ENCODE measurements at regions not wholly inside any gene's neighbourhood (a gene's known extent, or its start where the extent isn't known, plus 50 kb on each side); places are given as distances from the start of the nearest gene placed in this dataset.

GRCh38 chr1:30605441-30605920, 117.9 kb downstream of the MATN1 start:
- no peak overlapping the region for H3K4me3 ChIP-seq (ENCODE audit: low read length)
- no peak overlapping the region for H3K9ac ChIP-seq (ENCODE audit: low read length)
- no peaks in the 10 kb centered on the region for H3K4me1 ChIP-seq (ENCODE audit: control insufficient read depth, low read depth, low read length)
- H3K9me3 ChIP-seq (ENCODE audit: control insufficient read depth, low read depth, low read length), result no peaks in the 10 kb centered on the region
- H3K27ac ChIP-seq (ENCODE audit: low read length), result no peak overlapping the region
- no peaks in the 10 kb centered on the region for H3K27me3 ChIP-seq (ENCODE audit: control insufficient read depth, insufficient read depth, low read length)
- H3K36me3 ChIP-seq (ENCODE audit: control insufficient read depth, low read depth, low read length), result no peaks in the 10 kb centered on the region

DNA sequence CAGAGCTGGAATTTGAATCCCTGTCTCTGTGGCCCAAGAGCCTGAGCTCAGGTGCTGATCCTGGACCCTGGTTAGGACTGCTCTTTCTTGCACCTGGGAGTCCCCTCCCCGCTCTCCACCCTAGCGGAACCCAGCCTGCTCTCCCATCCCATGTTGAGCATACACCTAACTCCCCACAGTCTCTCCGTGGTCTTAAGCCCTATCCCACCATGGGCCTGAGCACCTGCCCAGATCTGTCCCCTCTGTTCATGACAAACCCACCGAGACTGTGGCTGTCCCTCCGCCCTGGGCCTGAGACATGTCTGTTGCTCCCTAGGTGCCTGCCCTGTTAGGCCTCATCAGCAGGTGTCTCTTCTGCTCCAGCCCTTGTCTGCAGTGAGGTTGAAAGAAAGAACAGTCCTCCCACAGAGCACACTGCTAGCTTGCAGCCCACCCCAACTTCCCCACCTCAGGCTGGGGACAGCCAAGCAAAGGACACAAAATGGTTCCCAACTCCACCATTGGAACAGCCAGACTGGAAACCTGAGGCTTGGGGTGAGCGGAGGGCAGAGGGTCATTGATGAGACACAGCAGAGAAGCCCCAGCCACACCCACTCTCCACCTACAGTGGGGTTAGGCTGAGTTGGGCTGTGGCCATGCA, 118.5 kb downstream of the MATN1 start:
- Histone ChIP-seq H3K36me3 (ENCODE audit: control insufficient read depth, low read depth, low read length) (no peaks in the 10 kb centered on the region), H3K27me3 (ENCODE audit: control insufficient read depth, insufficient read depth, low read length) (no peaks in the 10 kb centered on the region), H3K9me3 (ENCODE audit: control insufficient read depth, low read depth, low read length) (no peaks in the 10 kb centered on the region), H3K4me1 (ENCODE audit: control insufficient read depth, low read depth, low read length) (no peaks in the 10 kb centered on the region), H3K27ac (ENCODE audit: low read length) (no peak overlapping the region), H3K4me3 (ENCODE audit: low read length) (no peak overlapping the region), H3K9ac (ENCODE audit: low read length) (no peak overlapping the region)

DNA sequence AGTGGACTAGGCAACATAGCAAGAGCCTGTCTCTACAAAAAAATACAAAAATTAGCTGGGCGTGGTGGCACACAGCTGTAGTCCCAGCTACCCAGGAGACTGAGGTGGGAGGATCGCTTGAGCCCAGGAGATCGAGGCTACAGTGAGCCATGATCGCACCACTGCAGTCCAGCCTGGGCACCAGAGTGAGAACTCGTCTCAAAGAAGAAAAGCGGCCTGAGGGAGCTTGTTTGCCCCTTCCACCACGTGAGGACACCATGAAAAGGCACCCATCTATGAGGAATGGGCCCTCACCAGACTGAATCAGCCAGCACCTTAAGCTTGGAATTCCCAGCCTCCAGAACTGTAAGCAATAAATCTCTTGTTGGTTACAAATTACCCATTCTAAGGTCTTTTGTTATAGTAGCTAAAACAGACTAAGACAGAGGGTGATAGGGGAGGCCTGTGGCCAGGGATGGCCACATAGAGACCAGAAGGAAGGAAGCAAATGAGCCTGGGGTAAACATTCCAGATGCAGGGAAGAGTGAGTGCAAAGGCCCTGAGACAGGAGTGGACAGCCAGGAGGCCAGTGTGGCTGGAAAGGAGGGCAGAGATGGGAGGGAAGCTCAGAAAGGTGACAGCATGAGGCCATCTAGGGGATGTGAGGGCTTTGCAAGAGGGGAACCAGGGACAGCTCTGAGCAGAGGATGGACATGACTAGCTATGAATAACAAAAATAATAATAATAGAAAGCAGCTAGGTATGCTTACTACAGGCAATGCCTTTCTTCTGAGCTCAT, 120.1 kb downstream of the MATN1 start:
- H3K27ac ChIP-seq (ENCODE audit: low read length), result no peak overlapping the region
- no peak overlapping the region for H3K9ac ChIP-seq (ENCODE audit: low read length)
- H3K4me3 ChIP-seq (ENCODE audit: low read length), result no peak overlapping the region
- no peaks in the 10 kb centered on the region for H3K9me3 ChIP-seq (ENCODE audit: control insufficient read depth, low read depth, low read length)
- no peaks in the 10 kb centered on the region for H3K4me1 ChIP-seq (ENCODE audit: control insufficient read depth, low read depth, low read length)
- H3K36me3 ChIP-seq (ENCODE audit: control insufficient read depth, low read depth, low read length), result no peaks in the 10 kb centered on the region
- H3K27me3 ChIP-seq (ENCODE audit: control insufficient read depth, insufficient read depth, low read length), result no peaks in the 10 kb centered on the region

GRCh38 chr1:30601316-30602085, 121.9 kb downstream of the MATN1 start:
- Histone ChIP-seq H3K9me3 (ENCODE audit: control insufficient read depth, low read depth, low read length) (no peaks in the 10 kb centered on the region), H3K4me1 (ENCODE audit: control insufficient read depth, low read depth, low read length) (no peaks in the 10 kb centered on the region), H3K36me3 (ENCODE audit: control insufficient read depth, low read depth, low read length) (no peaks in the 10 kb centered on the region), H3K9ac (ENCODE audit: low read length) (no peak overlapping the region), H3K4me3 (ENCODE audit: low read length) (no peak overlapping the region), H3K27ac (ENCODE audit: low read length) (no peak overlapping the region), H3K27me3 (ENCODE audit: control insufficient read depth, insufficient read depth, low read length) (no peaks in the 10 kb centered on the region)

- H3K4me3 ChIP-seq (ENCODE audit: low read length), result no peak overlapping the region
- no peak overlapping the region for H3K27ac ChIP-seq (ENCODE audit: low read length)
- no peaks in the 10 kb centered on the region for H3K27me3 ChIP-seq (ENCODE audit: control insufficient read depth, insufficient read depth, low read length)
- H3K9ac ChIP-seq (ENCODE audit: low read length), result no peak overlapping the region
- no peaks in the 10 kb centered on the region for H3K9me3 ChIP-seq (ENCODE audit: control insufficient read depth, low read depth, low read length)
- no peaks in the 10 kb centered on the region for H3K36me3 ChIP-seq (ENCODE audit: control insufficient read depth, low read depth, low read length)
- H3K4me1 ChIP-seq (ENCODE audit: control insufficient read depth, low read depth, low read length), result no peaks in the 10 kb centered on the region
These were observed 122.7 kb downstream of the MATN1 start for GRCh38 chr1:30600706-30601105.

DNA sequence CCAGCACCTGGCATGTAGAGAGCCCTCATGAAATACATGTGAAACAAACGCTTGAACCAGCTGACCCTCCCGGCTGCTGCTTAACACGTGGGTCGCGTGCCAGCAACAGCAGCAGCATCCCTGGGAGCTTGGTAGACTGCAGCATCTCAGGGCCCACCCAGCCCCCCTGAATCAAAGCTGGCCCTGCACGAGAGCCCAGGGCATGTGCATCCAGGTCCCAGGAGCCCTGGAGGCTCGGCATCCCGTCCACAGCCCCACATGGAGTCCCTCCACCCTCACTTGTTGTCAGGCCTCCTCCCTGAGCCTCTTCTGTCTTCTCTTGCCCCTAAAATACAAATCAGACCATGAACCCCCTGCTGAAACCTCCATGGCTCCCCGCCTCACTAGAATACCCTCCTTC, 123.1 kb downstream of the MATN1 start:
- Histone ChIP-seq H3K27ac (ENCODE audit: low read length) (no peak overlapping the region), H3K4me3 (ENCODE audit: low read length) (no peak overlapping the region), H3K36me3 (ENCODE audit: control insufficient read depth, low read depth, low read length) (no peaks in the 10 kb centered on the region), H3K27me3 (ENCODE audit: control insufficient read depth, insufficient read depth, low read length) (no peaks in the 10 kb centered on the region), H3K9me3 (ENCODE audit: control insufficient read depth, low read depth, low read length) (no peaks in the 10 kb centered on the region), H3K4me1 (ENCODE audit: control insufficient read depth, low read depth, low read length) (no peaks in the 10 kb centered on the region), H3K9ac (ENCODE audit: low read length) (no peak overlapping the region)

GRCh38 chr1:30599721-30600120, 123.7 kb downstream of the MATN1 start:
- H3K4me1 ChIP-seq (ENCODE audit: control insufficient read depth, low read depth, low read length), result no peaks in the 10 kb centered on the region
- H3K9ac ChIP-seq (ENCODE audit: low read length), result no peak overlapping the region
- no peaks in the 10 kb centered on the region for H3K36me3 ChIP-seq (ENCODE audit: control insufficient read depth, low read depth, low read length)
- H3K9me3 ChIP-seq (ENCODE audit: control insufficient read depth, low read depth, low read length), result no peaks in the 10 kb centered on the region
- no peak overlapping the region for H3K27ac ChIP-seq (ENCODE audit: low read length)
- no peak overlapping the region for H3K4me3 ChIP-seq (ENCODE audit: low read length)
- H3K27me3 ChIP-seq (ENCODE audit: control insufficient read depth, insufficient read depth, low read length), result no peaks in the 10 kb centered on the region

DNA sequence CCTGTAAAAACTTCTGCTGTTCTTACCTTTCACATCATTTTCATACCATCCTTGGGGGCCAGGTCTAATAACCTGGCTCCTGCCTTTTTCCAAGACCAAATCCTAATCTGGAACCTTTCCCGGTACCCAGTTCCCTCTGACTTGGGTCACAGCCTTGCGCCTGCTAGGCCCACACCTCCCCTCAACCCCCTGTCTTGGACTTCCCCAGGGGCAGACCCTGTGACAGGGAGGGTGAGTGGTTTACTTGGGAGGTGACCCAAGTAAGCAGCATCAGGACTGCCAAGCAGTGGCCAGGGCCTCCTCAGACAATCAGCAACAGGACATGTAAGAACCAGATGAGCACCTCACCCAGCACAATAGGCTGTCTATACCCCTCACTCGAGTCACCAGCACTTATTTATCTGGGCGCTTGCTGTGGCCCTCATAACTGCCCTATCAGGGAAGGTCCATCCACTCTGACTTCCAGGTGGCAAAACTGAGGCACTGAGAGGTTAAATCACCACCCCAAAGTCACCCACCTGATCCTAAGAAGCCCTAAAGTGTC, 124.7 kb downstream of the MATN1 start:
- Histone ChIP-seq H3K36me3 (ENCODE audit: control insufficient read depth, low read depth, low read length) (no peaks in the 10 kb centered on the region), H3K4me3 (ENCODE audit: low read length) (no peak overlapping the region), H3K27ac (ENCODE audit: low read length) (no peak overlapping the region), H3K9me3 (ENCODE audit: control insufficient read depth, low read depth, low read length) (no peaks in the 10 kb centered on the region), H3K4me1 (ENCODE audit: control insufficient read depth, low read depth, low read length) (no peaks in the 10 kb centered on the region), H3K27me3 (ENCODE audit: control insufficient read depth, insufficient read depth, low read length) (no peaks in the 10 kb centered on the region), H3K9ac (ENCODE audit: low read length) (no peak overlapping the region)

DNA sequence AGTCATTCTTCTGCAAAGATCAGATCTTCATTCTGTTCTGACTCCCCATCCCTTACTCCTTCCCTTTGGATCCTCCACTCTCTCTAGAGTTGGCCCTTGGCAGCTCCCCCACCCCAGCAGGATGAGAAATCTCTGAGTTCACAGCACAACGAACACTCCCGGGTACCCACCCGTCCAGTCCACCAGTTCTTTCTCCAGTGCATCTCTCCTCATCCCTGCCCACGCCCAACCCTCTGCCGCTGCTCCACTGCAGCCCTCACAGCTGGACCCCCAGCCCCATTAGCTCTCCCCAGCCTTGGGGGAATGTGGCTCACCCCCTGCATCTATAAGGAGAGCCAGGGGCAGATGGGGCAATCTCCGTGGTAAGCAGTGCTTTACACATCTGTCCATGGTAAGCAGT, 125.7 kb downstream of the MATN1 start:
- H3K36me3 ChIP-seq (ENCODE audit: control insufficient read depth, low read depth, low read length), result no peaks in the 10 kb centered on the region
- no peak overlapping the region for H3K4me3 ChIP-seq (ENCODE audit: low read length)
- H3K27me3 ChIP-seq (ENCODE audit: control insufficient read depth, insufficient read depth, low read length), result no peaks in the 10 kb centered on the region
- H3K9ac ChIP-seq (ENCODE audit: low read length), result no peak overlapping the region
- H3K27ac ChIP-seq (ENCODE audit: low read length), result no peak overlapping the region
- H3K4me1 ChIP-seq (ENCODE audit: control insufficient read depth, low read depth, low read length), result no peaks in the 10 kb centered on the region
- H3K9me3 ChIP-seq (ENCODE audit: control insufficient read depth, low read depth, low read length), result peaks cover 6% of the 10 kb centered on the region

- no peak overlapping the region for H3K9ac ChIP-seq (ENCODE audit: low read length)
- no peak overlapping the region for H3K27ac ChIP-seq (ENCODE audit: low read length)
- no peak overlapping the region for H3K4me3 ChIP-seq (ENCODE audit: low read length)
- no peaks in the 10 kb centered on the region for H3K27me3 ChIP-seq (ENCODE audit: control insufficient read depth, insufficient read depth, low read length)
- peaks cover 6% of the 10 kb centered on the region for H3K9me3 ChIP-seq (ENCODE audit: control insufficient read depth, low read depth, low read length)
- H3K36me3 ChIP-seq (ENCODE audit: control insufficient read depth, low read depth, low read length), result no peaks in the 10 kb centered on the region
- no peaks in the 10 kb centered on the region for H3K4me1 ChIP-seq (ENCODE audit: control insufficient read depth, low read depth, low read length)
These were observed 126.5 kb downstream of the MATN1 start for GRCh38 chr1:30596891-30597290.

GRCh38 chr1:30596470-30596869, 126.9 kb downstream of the MATN1 start:
- H3K4me1 ChIP-seq (ENCODE audit: control insufficient read depth, low read depth, low read length), result no peaks in the 10 kb centered on the region
- peaks cover 6% of the 10 kb centered on the region for H3K9me3 ChIP-seq (ENCODE audit: control insufficient read depth, low read depth, low read length)
- H3K27me3 ChIP-seq (ENCODE audit: control insufficient read depth, insufficient read depth, low read length), result no peaks in the 10 kb centered on the region
- H3K9ac ChIP-seq (ENCODE audit: low read length), result no peak overlapping the region
- H3K27ac ChIP-seq (ENCODE audit: low read length), result no peak overlapping the region
- H3K4me3 ChIP-seq (ENCODE audit: low read length), result no peak overlapping the region
- H3K36me3 ChIP-seq (ENCODE audit: control insufficient read depth, low read depth, low read length), result no peaks in the 10 kb centered on the region

Data from iPS-18a (cell line).